ENCODE measurements at regions not wholly inside any gene's neighbourhood (a gene's known extent, or its start where the extent isn't known, plus 50 kb on each side); places are given as distances from the start of the nearest gene placed in this dataset.
"Not testable (repeated sequence)": the region's sequence is repeated elsewhere in the genome, so short reads cannot be mapped to it uniquely, and the experiment has no call there.

DNA sequence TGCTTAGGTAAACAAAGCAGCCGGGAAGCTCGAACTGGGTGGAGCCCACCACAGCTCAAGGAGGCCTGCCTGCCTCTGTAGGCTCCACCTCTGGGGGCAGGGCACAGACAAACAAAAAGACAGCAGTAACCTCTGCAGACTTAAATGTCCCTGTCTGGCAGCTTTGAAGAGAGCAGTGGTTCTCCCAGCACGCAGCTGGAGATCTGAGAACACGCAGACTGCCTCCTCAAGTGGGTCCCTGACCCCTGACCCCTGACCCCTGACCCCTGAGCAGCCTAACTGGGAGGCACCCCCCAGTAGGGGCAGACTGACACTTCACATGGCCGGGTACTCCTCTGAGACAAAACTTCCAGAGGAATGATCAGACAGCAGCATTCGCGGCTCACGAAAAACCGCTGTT is 214.6 kb upstream of the STS start:
- TF ChIP-seq, protein P1, sequence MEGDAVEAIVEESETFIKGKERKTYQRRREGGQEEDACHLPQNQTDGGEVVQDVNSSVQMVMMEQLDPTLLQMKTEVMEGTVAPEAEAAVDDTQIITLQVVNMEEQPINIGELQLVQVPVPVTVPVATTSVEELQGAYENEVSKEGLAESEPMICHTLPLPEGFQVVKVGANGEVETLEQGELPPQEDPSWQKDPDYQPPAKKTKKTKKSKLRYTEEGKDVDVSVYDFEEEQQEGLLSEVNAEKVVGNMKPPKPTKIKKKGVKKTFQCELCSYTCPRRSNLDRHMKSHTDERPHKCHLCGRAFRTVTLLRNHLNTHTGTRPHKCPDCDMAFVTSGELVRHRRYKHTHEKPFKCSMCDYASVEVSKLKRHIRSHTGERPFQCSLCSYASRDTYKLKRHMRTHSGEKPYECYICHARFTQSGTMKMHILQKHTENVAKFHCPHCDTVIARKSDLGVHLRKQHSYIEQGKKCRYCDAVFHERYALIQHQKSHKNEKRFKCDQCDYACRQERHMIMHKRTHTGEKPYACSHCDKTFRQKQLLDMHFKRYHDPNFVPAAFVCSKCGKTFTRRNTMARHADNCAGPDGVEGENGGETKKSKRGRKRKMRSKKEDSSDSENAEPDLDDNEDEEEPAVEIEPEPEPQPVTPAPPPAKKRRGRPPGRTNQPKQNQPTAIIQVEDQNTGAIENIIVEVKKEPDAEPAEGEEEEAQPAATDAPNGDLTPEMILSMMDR (IDR thresholded peaks at IDR 0.05), result not testable (repeated sequence)
- not testable (repeated sequence) for TF ChIP-seq POLR2A (IDR thresholded peaks at IDR 0.05)

All from testis (tissue), 2 donors.